Activated CD4-positive, alpha-beta T cell treated with anti-CD3 and anti-CD28 coated beads for 36 hours (primary cell): ENCODE measurements at regions not wholly inside any gene's neighbourhood (a gene's known extent, or its start where the extent isn't known, plus 50 kb on each side); places are given as distances from the start of the nearest gene placed in this dataset.

Experiments
- ATAC-seq: fragments of 200-7000 bp; cut with Tn5 transposase; one replicate; pipeline ENCODE4 v1.10.0; 2021; ENCODE audit warnings: mild to moderate bottlenecking, moderate library complexity
- CTCF ChIA-PET: fragments of 350-600 bp; sonication (Branson Sonifier 250); formaldehyde crosslinking; loops from one replicate; lab custom pipeline; 2021; ENCODE audit warnings: antibody characterized with exemption; lab: Charles Lee
- POLR2A ChIA-PET: fragments of 350-600 bp; sonication (Branson Sonifier 250); formaldehyde crosslinking; loops from one replicate; lab custom pipeline; 2021; ENCODE audit warnings: antibody characterized with exemption, inconsistent platforms; lab: Charles Lee
- DNase-seq: peaks from one replicate; pipeline ENCODE4 v3.0.0-alpha.2; 2020
- H3K27ac Mint-ChIP-seq: one replicate; pipeline ENCODE4 v1.8.0; 2021; ENCODE audit warnings: mixed read lengths
- H3K27me3 Mint-ChIP-seq: one replicate; pipeline ENCODE4 v1.8.0; 2021; ENCODE audit warnings: mixed read lengths
- H3K36me3 Mint-ChIP-seq: one replicate; pipeline ENCODE4 v1.8.0; 2021; ENCODE audit warnings: low read depth, mixed read lengths
- H3K4me1 Mint-ChIP-seq: one replicate; pipeline ENCODE4 v1.8.0; 2021; ENCODE audit warnings: mixed read lengths
- H3K4me3 Mint-ChIP-seq: one replicate; pipeline ENCODE4 v1.8.0; 2021; ENCODE audit warnings: mild to moderate bottlenecking, moderate library complexity, mixed read lengths
- H3K9me3 Mint-ChIP-seq: one replicate; pipeline ENCODE4 v1.8.0; 2021; ENCODE audit warnings: low read depth, mixed read lengths
- intact Hi-C, 2 experiments: fragments of 100-400 bp; cut with DNase I in 1 of 2; cut with micrococcal nuclease in 1 of 2; formaldehyde crosslinking; loops; one replicate each; pipeline versions ENCODE4 v1.14.2 to v1.15.1; 2022 to 2024; cut with DNase I, micrococcal nuclease

- Mint-ChIP-seq H3K4me3 (no peak overlapping the region), H3K9me3 (no peaks in the 10 kb centered on the region), H3K4me1 (no peaks in the 10 kb centered on the region), H3K36me3 (no peaks in the 10 kb centered on the region), H3K27me3 (no peaks in the 10 kb centered on the region), H3K27ac (no peak overlapping the region)
- ChIA-PET CTCF (no interaction called here), POLR2A (no interaction called here)
- intact Hi-C loops = no loop called here
- DNase-seq (no peak), ATAC-seq (no peak)
Measured at GRCh38 chr20:62536871-62537401, 61.1 kb upstream of the GATA5 start.

GRCh38 chr20:62537649-62538292, 62.0 kb upstream of the GATA5 start:
- no peak for DNase-seq
- no peak for ATAC-seq
- no peak overlapping the region for H3K4me3 Mint-ChIP-seq
- POLR2A ChIA-PET = no interaction called here
- intact Hi-C loops = no loop called here
- H3K9me3 Mint-ChIP-seq = no peaks in the 10 kb centered on the region
- no peak overlapping the region for H3K27ac Mint-ChIP-seq
- no peaks in the 10 kb centered on the region for H3K36me3 Mint-ChIP-seq
- CTCF ChIA-PET = no interaction called here
- H3K4me1 Mint-ChIP-seq = no peaks in the 10 kb centered on the region
- H3K27me3 Mint-ChIP-seq = no peaks in the 10 kb centered on the region

GRCh38 chr20:62539198-62540045, 63.6 kb upstream of the GATA5 start:
- Mint-ChIP-seq H3K4me1 (no peaks in the 10 kb centered on the region), H3K9me3 (no peaks in the 10 kb centered on the region), H3K27ac (no peak overlapping the region), H3K36me3 (no peaks in the 10 kb centered on the region), H3K27me3 (no peaks in the 10 kb centered on the region), H3K4me3 (no peak overlapping the region)
- intact Hi-C loops = no loop called here
- ChIA-PET CTCF (interaction anchor here (0.5 to 0.9 kb wide), 4 partner anchors 25 to 258 kb away, joined by 3 to 4 read pairs (median 4); no protein-coding TSS in a partner anchor), POLR2A (no interaction called here)
- ATAC-seq (no peak), DNase-seq (no peak)

- POLR2A ChIA-PET = no interaction called here
- CTCF ChIA-PET = interaction anchor here (0.7 to 0.9 kb wide), 2 partner anchors 25 to 1136 kb away, joined by 4 read pairs; no protein-coding TSS in a partner anchor
- ATAC-seq = no peak
Measured at GRCh38 chr20:62540504-62540903, 64.7 kb upstream of the GATA5 start.

GRCh38 chr20:62542862-62543261, 67.1 kb upstream of the GATA5 start:
- POLR2A ChIA-PET = no interaction called here
- H3K36me3 Mint-ChIP-seq = no peaks in the 10 kb centered on the region
- H3K27ac Mint-ChIP-seq = no peak overlapping the region
- ATAC-seq (no peak), DNase-seq (no peak)
- H3K27me3 Mint-ChIP-seq = no peaks in the 10 kb centered on the region
- CTCF ChIA-PET = no interaction called here
- H3K4me1 Mint-ChIP-seq = no peaks in the 10 kb centered on the region
- no peak overlapping the region for H3K4me3 Mint-ChIP-seq
- H3K9me3 Mint-ChIP-seq = no peaks in the 10 kb centered on the region
- intact Hi-C loops = no loop called here

More at GRCh38 chr20:62540504-62540903, 64.7 kb upstream of the GATA5 start:
- no peak overlapping the region for H3K4me3 Mint-ChIP-seq
- no peaks in the 10 kb centered on the region for H3K4me1 Mint-ChIP-seq
- intact Hi-C loops = no loop called here
- no peaks in the 10 kb centered on the region for H3K36me3 Mint-ChIP-seq
- DNase-seq = no peak
- H3K27me3 Mint-ChIP-seq = no peaks in the 10 kb centered on the region
- H3K9me3 Mint-ChIP-seq = no peaks in the 10 kb centered on the region
- H3K27ac Mint-ChIP-seq = no peak overlapping the region

- no peaks in the 10 kb centered on the region for H3K4me1 Mint-ChIP-seq
- H3K27me3 Mint-ChIP-seq = peaks cover 2% of the 10 kb centered on the region
- no peak overlapping the region for H3K4me3 Mint-ChIP-seq
- no peak overlapping the region for H3K27ac Mint-ChIP-seq
- ChIA-PET CTCF (no interaction called here), POLR2A (no interaction called here)
- ATAC-seq (no peak), DNase-seq (no peak)
- no peaks in the 10 kb centered on the region for H3K9me3 Mint-ChIP-seq
- H3K36me3 Mint-ChIP-seq = no peaks in the 10 kb centered on the region
- intact Hi-C loops = no loop called here
Measured at GRCh38 chr20:62543470-62544302, 67.9 kb upstream of the GATA5 start.

GRCh38 chr20:62544505-62545055, 68.8 kb upstream of the GATA5 start:
- no peak for DNase-seq
- H3K4me1 Mint-ChIP-seq = no peaks in the 10 kb centered on the region
- CTCF ChIA-PET = no interaction called here
- peaks cover 4% of the 10 kb centered on the region for H3K27me3 Mint-ChIP-seq
- no peaks in the 10 kb centered on the region for H3K9me3 Mint-ChIP-seq
- H3K36me3 Mint-ChIP-seq = no peaks in the 10 kb centered on the region
- intact Hi-C loops = no loop called here
- no peak for ATAC-seq
- H3K4me3 Mint-ChIP-seq = no peak overlapping the region
- POLR2A ChIA-PET = no interaction called here
- no peak overlapping the region for H3K27ac Mint-ChIP-seq

GRCh38 chr20:62545271-62545670, 69.5 kb upstream of the GATA5 start:
- intact Hi-C loops = no loop called here
- CTCF ChIA-PET = interaction anchor here (0.7 kb wide), 1 partner anchor 72 kb away, joined by 5 read pairs; no protein-coding TSS in a partner anchor
- no peaks in the 10 kb centered on the region for H3K4me1 Mint-ChIP-seq
- H3K36me3 Mint-ChIP-seq = no peaks in the 10 kb centered on the region
- POLR2A ChIA-PET = no interaction called here
- ATAC-seq (no peak), DNase-seq (no peak)
- H3K27ac Mint-ChIP-seq = no peak overlapping the region
- H3K27me3 Mint-ChIP-seq = peaks cover 4% of the 10 kb centered on the region
- H3K9me3 Mint-ChIP-seq = no peaks in the 10 kb centered on the region
- H3K4me3 Mint-ChIP-seq = no peak overlapping the region

GRCh38 chr20:62545901-62546525, 70.2 kb upstream of the GATA5 start:
- peaks cover 4% of the 10 kb centered on the region for H3K4me1 Mint-ChIP-seq
- intact Hi-C loops = no loop called here
- CTCF ChIA-PET = interaction anchor here (0.7 kb wide), 1 partner anchor 73 kb away, joined by 5 read pairs; no protein-coding TSS in a partner anchor
- H3K9me3 Mint-ChIP-seq = no peaks in the 10 kb centered on the region
- H3K36me3 Mint-ChIP-seq = no peaks in the 10 kb centered on the region
- ATAC-seq = no peak
- DNase-seq = no peak
- POLR2A ChIA-PET = no interaction called here
- H3K27ac Mint-ChIP-seq = no peak overlapping the region
- H3K4me3 Mint-ChIP-seq = no peak overlapping the region
- H3K27me3 Mint-ChIP-seq = peaks cover 8% of the 10 kb centered on the region

GRCh38 chr20:62546606-62547005, 70.8 kb upstream of the GATA5 start:
- H3K27me3 Mint-ChIP-seq = peaks cover 8% of the 10 kb centered on the region
- no peak overlapping the region for H3K27ac Mint-ChIP-seq
- DNase-seq = no peak
- H3K9me3 Mint-ChIP-seq = no peaks in the 10 kb centered on the region
- peaks cover 4% of the 10 kb centered on the region for H3K4me1 Mint-ChIP-seq
- intact Hi-C loops = no loop called here
- H3K36me3 Mint-ChIP-seq = no peaks in the 10 kb centered on the region
- CTCF ChIA-PET = no interaction called here
- H3K4me3 Mint-ChIP-seq = no peak overlapping the region
- POLR2A ChIA-PET = no interaction called here
- no peak for ATAC-seq

- no peak for DNase-seq
- no peak overlapping the region for H3K27ac Mint-ChIP-seq
- no peak for ATAC-seq
- POLR2A ChIA-PET = no interaction called here
- CTCF ChIA-PET = no interaction called here
- intact Hi-C loops = no loop called here
- no peak overlapping the region for H3K4me3 Mint-ChIP-seq
- peaks cover 11% of the 10 kb centered on the region for H3K27me3 Mint-ChIP-seq
- H3K9me3 Mint-ChIP-seq = no peaks in the 10 kb centered on the region
- peaks cover 6% of the 10 kb centered on the region for H3K4me1 Mint-ChIP-seq
- H3K36me3 Mint-ChIP-seq = no peaks in the 10 kb centered on the region
Measured at GRCh38 chr20:62547364-62547763, 71.6 kb upstream of the GATA5 start.
